ENCODE measurements at regions not wholly inside any gene's neighbourhood (a gene's known extent, or its start where the extent isn't known, plus 50 kb on each side); places are given as distances from the start of the nearest gene placed in this dataset.

- Histone ChIP-seq H3K36me3 (no peaks in the 10 kb centered on the region), H3K4me1 (no peaks in the 10 kb centered on the region), H3K4me3 (no peak overlapping the region), H3K27me3 (peaks cover 0 to 3% (median 0%) of the 10 kb centered on the region in 4 donors), H3K27ac (replicated peaks in 1 of 4) (no peak overlapping the region), H3K9me3 (peaks cover 0 to 8% (median 2%) of the 10 kb centered on the region in 4 donors)
- 92% methylated on average over 15 of the region's 19 CpGs for WGBS
- intact Hi-C loops (cut with DNase I) = no loop called here
- no peak for DNase-seq (ENCODE audit: extremely low spot score)
- TF ChIP-seq EP300 (IDR thresholded peaks at IDR 0.05) (no peak), POLR2A (IDR thresholded peaks at IDR 0.05; ENCODE audit: low read depth) (no peak), POLR2AphosphoS5 (IDR thresholded peaks at IDR 0.05) (no peak)
- TF ChIP-seq, protein P1, sequence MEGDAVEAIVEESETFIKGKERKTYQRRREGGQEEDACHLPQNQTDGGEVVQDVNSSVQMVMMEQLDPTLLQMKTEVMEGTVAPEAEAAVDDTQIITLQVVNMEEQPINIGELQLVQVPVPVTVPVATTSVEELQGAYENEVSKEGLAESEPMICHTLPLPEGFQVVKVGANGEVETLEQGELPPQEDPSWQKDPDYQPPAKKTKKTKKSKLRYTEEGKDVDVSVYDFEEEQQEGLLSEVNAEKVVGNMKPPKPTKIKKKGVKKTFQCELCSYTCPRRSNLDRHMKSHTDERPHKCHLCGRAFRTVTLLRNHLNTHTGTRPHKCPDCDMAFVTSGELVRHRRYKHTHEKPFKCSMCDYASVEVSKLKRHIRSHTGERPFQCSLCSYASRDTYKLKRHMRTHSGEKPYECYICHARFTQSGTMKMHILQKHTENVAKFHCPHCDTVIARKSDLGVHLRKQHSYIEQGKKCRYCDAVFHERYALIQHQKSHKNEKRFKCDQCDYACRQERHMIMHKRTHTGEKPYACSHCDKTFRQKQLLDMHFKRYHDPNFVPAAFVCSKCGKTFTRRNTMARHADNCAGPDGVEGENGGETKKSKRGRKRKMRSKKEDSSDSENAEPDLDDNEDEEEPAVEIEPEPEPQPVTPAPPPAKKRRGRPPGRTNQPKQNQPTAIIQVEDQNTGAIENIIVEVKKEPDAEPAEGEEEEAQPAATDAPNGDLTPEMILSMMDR (IDR thresholded peaks at IDR 0.05) = no peak
These were observed 67.8 kb upstream of the NR5A2 start for GRCh38 chr1:199959775-199960110.

DNA sequence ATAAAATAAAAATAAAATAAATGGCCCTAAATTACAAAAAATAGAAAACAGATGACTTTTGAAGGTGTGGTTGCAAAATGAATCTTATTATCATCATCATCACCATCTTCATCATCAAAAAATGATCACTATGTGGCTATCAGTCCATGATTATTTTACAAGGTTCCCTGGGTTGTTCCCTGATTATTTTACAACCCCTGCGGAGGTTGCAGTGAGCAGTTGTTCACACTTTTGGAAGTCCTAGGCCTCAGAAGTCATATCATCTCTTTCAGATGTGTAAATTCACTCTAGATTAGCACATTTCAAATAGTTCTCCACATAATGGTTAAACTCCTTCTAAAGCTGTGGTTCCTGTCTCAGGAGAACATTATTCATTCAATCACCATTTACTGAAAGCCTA, 57.4 kb upstream of the NR5A2 start:
- H3K27ac ChIP-seq (replicated peaks in 1 of 4) = no peak overlapping the region
- TF ChIP-seq EP300 (IDR thresholded peaks at IDR 0.05) = no peak
- H3K4me3 ChIP-seq = no peak overlapping the region
- H3K27me3 ChIP-seq = no peaks in the 10 kb centered on the region
- no peak for DNase-seq (ENCODE audit: extremely low spot score)
- intact Hi-C loops (cut with DNase I) = no loop called here
- 86% methylated on average over 1 of the region's 1 CpG for WGBS
- H3K4me1 ChIP-seq = no peaks in the 10 kb centered on the region
- H3K9me3 ChIP-seq = no peaks in the 10 kb centered on the region
- no peaks in the 10 kb centered on the region for H3K36me3 ChIP-seq

DNA sequence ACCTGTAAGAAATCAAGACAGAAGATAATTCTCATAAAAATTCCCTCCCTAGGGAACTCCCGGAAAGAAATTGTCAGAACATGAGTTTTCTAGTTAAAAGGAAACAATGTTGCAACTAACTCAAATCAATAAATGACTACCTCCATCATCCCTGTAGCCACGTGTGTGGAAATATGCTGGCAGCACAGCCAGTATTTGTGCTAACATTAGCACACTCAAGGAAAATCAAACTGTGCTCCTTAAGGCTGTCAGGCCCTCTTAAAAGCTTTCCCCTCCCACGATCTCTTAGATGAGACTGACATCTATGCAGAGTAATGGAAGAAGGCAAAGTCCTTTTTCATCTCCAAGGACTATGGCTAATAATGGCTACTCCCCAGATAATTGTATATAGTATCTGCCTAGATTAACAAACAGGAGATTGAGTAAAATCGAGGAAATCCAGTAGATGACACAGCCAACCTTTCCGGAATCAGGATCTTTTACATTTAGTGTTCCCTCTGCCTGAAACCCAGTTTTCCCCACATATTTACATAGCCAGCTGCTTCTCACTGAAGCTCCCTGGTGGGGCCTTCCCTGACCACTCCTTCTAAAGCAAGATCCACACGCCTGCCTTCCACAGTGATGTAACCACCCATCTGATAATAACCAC, 50.9 kb upstream of the NR5A2 start:
- peaks cover 0 to 3% (median 0%) of the 10 kb centered on the region in 4 donors for H3K4me1 ChIP-seq
- WGBS = 55% methylated on average over 6 of the region's 6 CpGs
- TF ChIP-seq, protein P1 (IDR thresholded peaks at IDR 0.05) = no peak
- TF ChIP-seq POLR2AphosphoS5 (IDR thresholded peaks at IDR 0.05) (no peak), EP300 (IDR thresholded peaks at IDR 0.05) (no peak), POLR2A (IDR thresholded peaks at IDR 0.05; ENCODE audit: low read depth) (no peak)
- intact Hi-C loops (cut with DNase I) = no loop called here
- H3K27me3 ChIP-seq = no peaks in the 10 kb centered on the region
- H3K4me3 ChIP-seq = no peak overlapping the region
- H3K27ac ChIP-seq (replicated peaks in 1 of 4) = no peak overlapping the region
- H3K36me3 ChIP-seq = no peaks in the 10 kb centered on the region
- no peaks in the 10 kb centered on the region for H3K9me3 ChIP-seq
- no peak for DNase-seq (ENCODE audit: extremely low spot score)

Small RNAs in the stretch of these regions (small RNA-seq; reads per million reads assigned to genes)
- gene MIR181A1 (23.6 to 32.6 (median 29.9) reads per million in 3 donors), gene MIR181B1 (1.9 to 5.7 (median 2.7) reads per million in 3 donors), gene RNU6-778P (0 reads per million in 3 donors)
